Body of pancreas (tissue), 4 donors: ENCODE measurements at regions not wholly inside any gene's neighbourhood (a gene's known extent, or its start where the extent isn't known, plus 50 kb on each side); places are given as distances from the start of the nearest gene placed in this dataset.
A peak's percentile ranks its signal among the peaks of the same experiment; 100 is the strongest.

ENCODE experiments used
- ATAC-seq: fragments of 150-250 bp; one replicate; pipeline ENCODE4 v1.9.1; 2016
- DNase-seq, 4 donors: peaks; one replicate each; pipeline ENCODE4 v3.0.0-alpha.2; 2019
- H3K27ac ChIP-seq, 4 donors: fragments of 200-600 bp; sonication (generic); 1 replicate in 3 of 4; 2 replicates in 1 of 4; pipeline versions ENCODE4 v1.5.1 to v1.6.1; 2016 to 2019; ENCODE audit warnings: mild to moderate bottlenecking in 1 of 4, mixed read lengths in 1 of 4, moderate library complexity in 1 of 4
- H3K27me3 ChIP-seq, 2 donors: fragments of 200-600 bp; sonication (generic); one replicate each; pipeline ENCODE4 v1.6.0; 2016; ENCODE audit warnings: mild to moderate bottlenecking in 1 of 2
- H3K36me3 ChIP-seq, 2 donors: fragments of 200-600 bp; sonication (generic); replicated peaks in 1 of 2; 2 replicates each; pipeline ENCODE4 v1.5.1; 2016; ENCODE audit warnings: low read depth in 2 of 2; ENCODE audit not compliant: insufficient read depth in 1 of 2
- H3K4me1 ChIP-seq: fragments of 200-600 bp; sonication (generic); one replicate; pipeline ENCODE4 v1.6.0; 2016
- H3K4me3 ChIP-seq, 2 donors: fragments of 200-600 bp; sonication (generic); 1 replicate in 1 of 2; 2 replicates in 1 of 2; pipeline ENCODE4 v1.5.1; 2016 to 2019
- H3K9me3 ChIP-seq, 3 donors: fragments of 200-600 bp; sonication (generic); 1 replicate in 2 of 3; 2 replicates in 1 of 3; pipeline ENCODE4 v1.5.1; 2016
- POLR2A ChIP-seq, 3 donors: fragments of 450-650 bp; IDR thresholded peaks; one replicate each; pipeline ENCODE4 v1.6.1; 2016; ENCODE audit warnings: antibody characterized with exemption in 3 of 3, mild to moderate bottlenecking in 2 of 3
- WGBS, 2 donors: methylation state at CpG; one replicate each; pipeline ENCODE4 v1.1.5; 2017; 5-methylcytosine and 5-hydroxymethylcytosine counted together
- intact Hi-C: fragments of 100-400 bp; cut with DNase I; formaldehyde crosslinking; loops from one replicate; pipeline ENCODE4 v1.15.1; 2023
- TF ChIP-seq, protein P1 (sequence below), 7 experiments: fragments of 450-650 bp in 4 of 7; fragments of 200-600 bp in 3 of 7; sonication (generic) in 3 of 7; IDR thresholded peaks; one replicate each; pipeline ENCODE4 v1.5.1; 2016 to 2019; ENCODE audit warnings: antibody characterized with exemption in 7 of 7

DNA sequence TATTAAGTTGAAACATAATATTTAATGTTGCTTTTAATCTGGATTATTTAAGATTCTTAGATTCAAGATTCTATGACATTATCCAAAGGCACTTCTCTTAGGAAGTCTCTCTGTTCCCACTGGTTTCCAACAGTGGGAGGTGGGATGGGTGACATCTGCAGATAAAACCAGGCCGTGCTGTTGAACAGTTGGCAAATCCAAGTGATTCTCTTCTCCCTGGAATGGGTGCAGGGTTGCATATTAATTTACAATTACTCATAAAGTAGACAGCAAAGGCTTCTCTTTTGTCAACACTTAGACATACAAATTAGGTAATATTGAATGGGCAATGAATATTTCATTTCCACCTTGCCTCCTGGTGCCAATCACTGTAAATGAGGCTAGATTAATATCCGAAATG, 233.7 kb upstream of the IL12B start:
- no peaks in the 10 kb centered on the region for H3K4me1 ChIP-seq
- H3K27ac ChIP-seq: no peak overlapping the region
- DNase-seq (no peak), ATAC-seq (no peak)
- H3K9me3 ChIP-seq: no peaks in the 10 kb centered on the region
- H3K36me3 ChIP-seq: no peaks in the 10 kb centered on the region
- WGBS, 2 donors: 40 to 42% methylated on average over 2 of the region's 2 CpGs
- no peak overlapping the region for H3K4me3 ChIP-seq
- no peaks in the 10 kb centered on the region for H3K27me3 ChIP-seq
- TF ChIP-seq POLR2A (IDR thresholded peaks at IDR 0.05): no peak
- TF ChIP-seq, protein P1, sequence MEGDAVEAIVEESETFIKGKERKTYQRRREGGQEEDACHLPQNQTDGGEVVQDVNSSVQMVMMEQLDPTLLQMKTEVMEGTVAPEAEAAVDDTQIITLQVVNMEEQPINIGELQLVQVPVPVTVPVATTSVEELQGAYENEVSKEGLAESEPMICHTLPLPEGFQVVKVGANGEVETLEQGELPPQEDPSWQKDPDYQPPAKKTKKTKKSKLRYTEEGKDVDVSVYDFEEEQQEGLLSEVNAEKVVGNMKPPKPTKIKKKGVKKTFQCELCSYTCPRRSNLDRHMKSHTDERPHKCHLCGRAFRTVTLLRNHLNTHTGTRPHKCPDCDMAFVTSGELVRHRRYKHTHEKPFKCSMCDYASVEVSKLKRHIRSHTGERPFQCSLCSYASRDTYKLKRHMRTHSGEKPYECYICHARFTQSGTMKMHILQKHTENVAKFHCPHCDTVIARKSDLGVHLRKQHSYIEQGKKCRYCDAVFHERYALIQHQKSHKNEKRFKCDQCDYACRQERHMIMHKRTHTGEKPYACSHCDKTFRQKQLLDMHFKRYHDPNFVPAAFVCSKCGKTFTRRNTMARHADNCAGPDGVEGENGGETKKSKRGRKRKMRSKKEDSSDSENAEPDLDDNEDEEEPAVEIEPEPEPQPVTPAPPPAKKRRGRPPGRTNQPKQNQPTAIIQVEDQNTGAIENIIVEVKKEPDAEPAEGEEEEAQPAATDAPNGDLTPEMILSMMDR (IDR thresholded peaks at IDR 0.05): no peak
- intact Hi-C loops: no loop called here

DNA sequence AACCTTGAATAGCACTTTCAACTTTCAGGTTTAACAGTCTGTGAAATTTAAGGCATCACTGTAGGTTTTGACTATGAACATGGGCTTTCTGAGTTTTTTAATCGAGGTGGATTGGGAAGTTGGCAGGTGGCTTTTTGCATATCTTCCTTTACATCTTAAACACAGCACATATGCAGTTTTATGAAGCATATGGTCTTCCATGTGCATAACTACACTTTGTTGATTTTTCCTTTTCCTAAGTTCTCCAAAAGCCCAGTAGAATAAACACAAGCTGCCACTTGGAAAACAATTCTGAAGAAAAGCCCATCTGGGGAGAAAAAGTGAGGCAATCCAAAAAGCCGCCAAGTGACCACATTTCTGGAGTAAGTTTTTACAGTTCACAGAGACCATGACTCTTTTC, 236.5 kb upstream of the IL12B start:
- intact Hi-C loops: no loop called here
- Histone ChIP-seq H3K9me3 (no peaks in the 10 kb centered on the region), H3K36me3 (no peaks in the 10 kb centered on the region), H3K27me3 (no peaks in the 10 kb centered on the region), H3K27ac (no peak overlapping the region), H3K4me1 (peaks cover 5% of the 10 kb centered on the region), H3K4me3 (no peak overlapping the region)
- ATAC-seq (no peak), DNase-seq (no peak)
- WGBS, 2 donors: 65 to 72% methylated on average over 2 of the region's 2 CpGs
- TF ChIP-seq, protein P1 (IDR thresholded peaks at IDR 0.05): no peak
- no peak for TF ChIP-seq POLR2A (IDR thresholded peaks at IDR 0.05)

DNA sequence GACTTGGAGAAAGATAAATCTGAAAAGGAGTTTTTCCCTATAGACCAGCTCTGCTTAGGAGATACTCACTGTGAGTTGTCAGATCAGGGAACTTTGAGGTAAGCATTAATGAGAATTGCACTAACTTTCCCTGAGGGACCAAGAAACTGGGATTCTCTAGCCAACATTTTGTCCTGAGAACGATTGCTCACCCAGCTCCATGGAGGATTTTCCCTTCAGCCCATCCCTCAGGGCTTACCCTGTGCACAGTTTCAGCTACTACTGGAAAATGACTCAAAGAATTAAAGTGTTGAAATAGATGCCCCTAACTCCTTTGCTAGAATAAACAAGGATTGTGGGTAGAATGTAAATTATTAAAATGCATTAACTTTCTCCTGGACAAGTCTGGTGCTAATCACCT, 237.2 kb upstream of the IL12B start:
- intact Hi-C loops: no loop called here

DNA sequence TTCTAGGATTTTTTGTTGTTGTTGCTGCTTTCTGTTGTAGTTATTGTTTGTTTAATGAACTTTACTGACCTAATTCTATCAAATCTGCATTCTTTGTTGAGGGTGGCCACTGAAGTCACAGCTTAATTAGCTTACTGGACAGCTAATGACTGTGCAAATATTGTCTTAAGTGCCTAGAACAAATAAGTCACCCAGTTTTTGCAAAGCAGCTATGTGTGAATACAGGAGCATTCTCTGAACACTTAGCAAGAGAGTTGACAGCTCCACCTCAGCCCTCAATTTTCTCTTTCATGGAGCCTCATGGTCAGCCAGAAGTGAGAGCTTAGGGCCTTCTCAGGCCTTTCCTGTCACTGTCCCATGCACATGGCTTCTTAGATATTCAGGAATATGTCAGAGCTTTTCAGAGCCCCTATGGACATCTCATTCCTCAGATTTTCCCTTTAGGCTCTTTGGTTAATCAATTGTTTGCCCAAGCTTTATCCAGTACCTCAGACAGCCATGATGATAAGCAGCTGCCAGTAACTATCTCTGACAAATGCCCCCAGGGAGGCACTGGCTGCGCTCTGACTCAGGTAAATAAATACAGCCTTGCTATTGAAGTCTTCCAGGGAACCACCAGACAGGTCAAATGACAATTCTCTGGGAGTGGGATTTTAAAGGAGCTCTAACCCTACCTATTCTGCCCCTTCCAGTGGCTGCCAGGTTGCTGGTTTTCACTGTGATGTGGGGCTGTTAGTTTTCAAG, 241.4 kb upstream of the IL12B start:
- ATAC-seq: peak; percentile 56
- H3K4me3 ChIP-seq: no peak overlapping the region
- H3K27me3 ChIP-seq: no peaks in the 10 kb centered on the region
- TF ChIP-seq, protein P1 (IDR thresholded peaks at IDR 0.05): no peak
- TF ChIP-seq POLR2A (IDR thresholded peaks at IDR 0.05): no peak
- peak overlapping the region in 1 of 4 donors; percentile 31 for H3K27ac ChIP-seq
- H3K9me3 ChIP-seq: no peaks in the 10 kb centered on the region
- no peak for DNase-seq
- 9 to 27% methylated on average over 1 of the region's 1 CpG for WGBS, 2 donors
- peaks cover 11% of the 10 kb centered on the region for H3K4me1 ChIP-seq
- intact Hi-C loops: no loop called here
- H3K36me3 ChIP-seq: no peaks in the 10 kb centered on the region

More for the DNA sequence above, 237.2 kb upstream of the IL12B start:
- WGBS, 2 donors: 29 to 42% methylated on average over 1 of the region's 1 CpG
- DNase-seq: no peak
- H3K27me3 ChIP-seq: no peaks in the 10 kb centered on the region
- H3K4me3 ChIP-seq: no peak overlapping the region
- TF ChIP-seq, protein P1 (IDR thresholded peaks at IDR 0.05): no peak
- no peak for TF ChIP-seq POLR2A (IDR thresholded peaks at IDR 0.05)
- H3K9me3 ChIP-seq: no peaks in the 10 kb centered on the region
- H3K36me3 ChIP-seq: no peaks in the 10 kb centered on the region
- H3K4me1 ChIP-seq: peaks cover 11% of the 10 kb centered on the region
- no peak for ATAC-seq
- H3K27ac ChIP-seq: no peak overlapping the region

DNA sequence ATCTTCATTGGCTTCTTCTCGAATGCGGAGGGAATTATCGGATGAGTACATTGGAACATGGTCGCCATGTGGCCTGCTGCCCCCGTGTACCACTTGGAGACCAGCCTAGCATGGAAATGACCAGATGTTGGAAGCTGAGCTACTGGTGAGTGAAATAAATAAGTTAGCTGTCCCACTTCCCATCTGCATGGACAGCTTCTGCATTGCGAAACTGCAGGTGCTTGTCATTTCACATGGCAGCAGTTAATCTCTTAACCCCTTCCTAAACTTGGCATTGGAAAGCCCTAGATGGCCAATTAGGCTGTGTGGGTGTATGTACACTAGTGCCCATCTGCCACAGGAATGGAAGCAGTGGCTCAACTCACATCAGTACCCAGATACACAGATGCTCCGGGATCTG, 246.6 kb upstream of the IL12B start:
- Histone ChIP-seq H3K4me1 (peaks cover 11% of the 10 kb centered on the region), H3K27ac (no peak overlapping the region)
- WGBS, 2 donors: 81 to 89% methylated on average over 7 of the region's 7 CpGs

More for the DNA sequence above, 246.6 kb upstream of the IL12B start:
- Histone ChIP-seq H3K9me3 (no peaks in the 10 kb centered on the region), H3K4me3 (no peak overlapping the region), H3K36me3 (no peaks in the 10 kb centered on the region), H3K27me3 (no peaks in the 10 kb centered on the region)
- ATAC-seq: no peak
- intact Hi-C loops: no loop called here
- no peak for DNase-seq
- TF ChIP-seq, protein P1 (IDR thresholded peaks at IDR 0.05): no peak
- no peak for TF ChIP-seq POLR2A (IDR thresholded peaks at IDR 0.05)
